Hepatocyte (in vitro differentiated cells): ENCODE measurements at regions not wholly inside any gene's neighbourhood (a gene's known extent, or its start where the extent isn't known, plus 50 kb on each side); places are given as distances from the start of the nearest gene placed in this dataset.

ENCODE experiments used
- CTCF ChIP-seq: fragments of 200-600 bp; sonication (generic); IDR thresholded peaks from 2 replicates; pipeline ENCODE4 v1.5.1; 2016; ENCODE audit warnings: antibody characterized with exemption, mild to moderate bottlenecking; ENCODE audit not compliant: poor library complexity
- EZH2 ChIP-seq: fragments of 200-600 bp; sonication (generic); IDR thresholded peaks from 2 replicates; pipeline ENCODE4 v1.6.1; 2016; ENCODE audit warnings: antibody characterized with exemption, mild to moderate bottlenecking, borderline replicate concordance

DNA sequence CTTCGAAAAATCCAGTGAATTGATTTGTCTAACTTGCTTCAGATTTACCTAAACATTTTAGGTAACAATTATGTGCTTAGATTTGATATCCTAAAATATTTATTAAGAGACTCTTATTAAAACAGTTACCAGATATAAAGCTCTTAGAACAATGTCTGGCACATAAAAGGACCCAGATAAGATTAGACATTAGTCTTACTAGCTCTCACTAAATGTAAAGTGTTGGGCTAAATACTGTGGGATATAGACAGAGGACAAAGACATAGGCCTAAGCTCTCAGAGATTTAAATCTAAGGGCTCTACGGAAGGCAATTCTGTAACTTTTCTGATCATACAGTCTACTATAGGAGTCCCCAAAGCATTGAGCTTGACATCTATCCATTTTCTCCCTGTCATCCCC, 94.4 kb upstream of the TRPC3 start:
- TF ChIP-seq CTCF (no peak), EZH2 (no peak)
